ENCODE measurements at regions not wholly inside any gene's neighbourhood (a gene's known extent, or its start where the extent isn't known, plus 50 kb on each side); places are given as distances from the start of the nearest gene placed in this dataset.

GRCh38 chr2:176468457-176469113, 199.3 kb downstream of the MTX2 start:
- no peak for DNase-seq (ENCODE audit: low read depth)

- DNase-seq (ENCODE audit: low read depth): no peak
Measured at GRCh38 chr2:176470713-176471112, 201.5 kb downstream of the MTX2 start.

- DNase-seq (ENCODE audit: low read depth): no peak
Measured at GRCh38 chr2:176471949-176472348, 202.7 kb downstream of the MTX2 start.

GRCh38 chr2:176473177-176473576, 203.9 kb downstream of the MTX2 start:
- DNase-seq (ENCODE audit: low read depth): peak; percentile 44

- no peak for DNase-seq (ENCODE audit: low read depth)
Measured at GRCh38 chr2:176473851-176474250, 204.6 kb downstream of the MTX2 start.

- no peak for DNase-seq (ENCODE audit: low read depth)
Measured at GRCh38 chr2:176477336-176477735, 208.1 kb downstream of the MTX2 start.

GRCh38 chr2:176479961-176480360, 210.7 kb downstream of the MTX2 start:
- no peak for DNase-seq (ENCODE audit: low read depth)

GRCh38 chr2:176482107-176482506, 212.9 kb downstream of the MTX2 start:
- DNase-seq (ENCODE audit: low read depth): no peak

GRCh38 chr2:176483476-176483875, 214.2 kb downstream of the MTX2 start:
- no peak for DNase-seq (ENCODE audit: low read depth)

GRCh38 chr2:176483901-176484568, 214.8 kb downstream of the MTX2 start:
- no peak for DNase-seq (ENCODE audit: low read depth)

- peak; percentile 24 for DNase-seq (ENCODE audit: low read depth)
Measured at GRCh38 chr2:176484838-176485237, 215.6 kb downstream of the MTX2 start.

- no peak for DNase-seq (ENCODE audit: low read depth)
Measured at GRCh38 chr2:176488431-176488830, 219.2 kb downstream of the MTX2 start.

GRCh38 chr2:176490061-176490861, 221.0 kb downstream of the MTX2 start:
- peak; percentile 65 for DNase-seq (ENCODE audit: low read depth)

GRCh38 chr2:176491172-176491904, 222.1 kb downstream of the MTX2 start:
- peak; percentile 100 for DNase-seq (ENCODE audit: low read depth)

GRCh38 chr2:176492583-176492982, 223.3 kb downstream of the MTX2 start:
- no peak for DNase-seq (ENCODE audit: low read depth)

GRCh38 chr2:176493226-176493825, 224.1 kb downstream of the MTX2 start:
- no peak for DNase-seq (ENCODE audit: low read depth)

- no peak for DNase-seq (ENCODE audit: low read depth)
Measured at GRCh38 chr2:176493909-176494308, 224.7 kb downstream of the MTX2 start.

- DNase-seq (ENCODE audit: low read depth): peak; percentile 50
Measured at GRCh38 chr2:176494949-176495353, 225.7 kb downstream of the MTX2 start.

GRCh38 chr2:176495826-176496225, 226.6 kb downstream of the MTX2 start:
- DNase-seq (ENCODE audit: low read depth): no peak

GRCh38 chr2:176496761-176497160, 227.5 kb downstream of the MTX2 start:
- no peak for DNase-seq (ENCODE audit: low read depth)

- no peak for DNase-seq (ENCODE audit: low read depth)
Measured at GRCh38 chr2:176500901-176501300, 231.7 kb downstream of the MTX2 start.
